ENCODE measurements at regions not wholly inside any gene's neighbourhood (a gene's known extent, or its start where the extent isn't known, plus 50 kb on each side); places are given as distances from the start of the nearest gene placed in this dataset.
"Not testable (repeated sequence)": the region's sequence is repeated elsewhere in the genome, so short reads cannot be mapped to it uniquely, and the experiment has no call there.

DNA sequence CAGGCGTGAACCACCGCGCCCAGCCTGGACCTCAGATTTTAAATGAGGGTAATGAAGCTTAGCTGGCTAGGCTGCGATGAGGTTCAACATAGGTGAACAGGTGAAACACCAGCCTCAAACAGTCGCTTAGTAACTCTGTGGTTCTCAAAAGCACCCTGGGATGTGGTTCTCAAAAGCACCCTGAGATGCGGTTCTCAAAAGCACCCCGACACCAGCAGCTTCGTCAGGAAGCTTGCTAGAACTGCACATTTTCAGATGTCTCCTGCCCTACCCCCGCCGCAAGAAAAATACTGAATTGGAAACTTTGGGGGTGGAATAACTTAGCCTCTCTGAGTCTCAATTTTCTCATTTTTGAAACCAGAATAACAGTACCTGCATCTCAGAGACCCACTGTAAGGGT is 86.7 kb upstream of the XYLT1 start:
- no peaks in the 10 kb centered on the region for H3K36me3 ChIP-seq
- H3K4me3 ChIP-seq (ENCODE audit: low read depth in 1 of 2, low read length in 1 of 2) = no peak overlapping the region
- no peak overlapping the region for H3K27ac ChIP-seq
- H3K27me3 ChIP-seq = peaks cover 18% of the 10 kb centered on the region
- TF ChIP-seq, protein P1, sequence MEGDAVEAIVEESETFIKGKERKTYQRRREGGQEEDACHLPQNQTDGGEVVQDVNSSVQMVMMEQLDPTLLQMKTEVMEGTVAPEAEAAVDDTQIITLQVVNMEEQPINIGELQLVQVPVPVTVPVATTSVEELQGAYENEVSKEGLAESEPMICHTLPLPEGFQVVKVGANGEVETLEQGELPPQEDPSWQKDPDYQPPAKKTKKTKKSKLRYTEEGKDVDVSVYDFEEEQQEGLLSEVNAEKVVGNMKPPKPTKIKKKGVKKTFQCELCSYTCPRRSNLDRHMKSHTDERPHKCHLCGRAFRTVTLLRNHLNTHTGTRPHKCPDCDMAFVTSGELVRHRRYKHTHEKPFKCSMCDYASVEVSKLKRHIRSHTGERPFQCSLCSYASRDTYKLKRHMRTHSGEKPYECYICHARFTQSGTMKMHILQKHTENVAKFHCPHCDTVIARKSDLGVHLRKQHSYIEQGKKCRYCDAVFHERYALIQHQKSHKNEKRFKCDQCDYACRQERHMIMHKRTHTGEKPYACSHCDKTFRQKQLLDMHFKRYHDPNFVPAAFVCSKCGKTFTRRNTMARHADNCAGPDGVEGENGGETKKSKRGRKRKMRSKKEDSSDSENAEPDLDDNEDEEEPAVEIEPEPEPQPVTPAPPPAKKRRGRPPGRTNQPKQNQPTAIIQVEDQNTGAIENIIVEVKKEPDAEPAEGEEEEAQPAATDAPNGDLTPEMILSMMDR (IDR thresholded peaks at IDR 0.05) = no peak
- peaks cover 8 to 9% of the 10 kb centered on the region in 2 experiments for H3K4me1 ChIP-seq (ENCODE audit: control insufficient read depth in 1 of 2, insufficient read depth in 1 of 2, low read depth in 1 of 2, low read length in 1 of 2)
- no peaks in the 10 kb centered on the region for H3K9me3 ChIP-seq

DNA sequence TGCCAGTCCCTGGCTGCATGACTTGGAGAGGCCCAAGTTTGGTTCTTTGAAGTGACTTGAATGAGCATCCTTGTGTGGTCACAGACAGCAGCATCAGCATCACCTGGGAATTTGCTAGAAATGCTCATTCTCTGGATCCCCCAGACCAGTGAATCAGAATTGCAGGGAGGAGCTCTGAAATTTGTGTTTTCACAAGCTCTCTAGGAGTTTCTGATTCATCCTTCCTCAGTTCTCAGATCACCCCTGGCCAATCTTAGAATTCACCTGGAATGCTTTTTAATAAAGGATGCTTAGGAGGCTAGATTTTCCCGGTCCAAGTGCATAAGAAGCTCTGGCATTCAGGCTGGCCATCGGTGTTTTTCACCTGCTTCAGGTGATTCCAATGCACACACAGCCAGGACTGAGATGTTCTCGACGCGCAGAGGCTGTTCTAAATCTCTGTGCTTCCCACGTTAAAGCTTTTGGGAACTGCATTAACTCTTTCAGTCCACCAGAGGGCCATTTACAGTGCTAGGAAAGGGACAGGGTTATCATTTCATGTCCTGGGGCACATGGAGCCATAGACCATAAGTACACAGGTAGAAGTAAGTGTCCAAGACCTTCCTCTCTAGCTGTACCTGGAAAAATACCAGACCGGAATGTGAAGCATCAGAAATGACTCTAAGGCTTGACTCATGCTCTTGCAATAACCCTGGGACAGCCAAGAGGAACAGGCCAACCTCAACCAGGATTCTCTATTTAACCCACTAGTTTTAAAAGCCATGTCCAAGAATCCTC is 85.7 kb upstream of the XYLT1 start:
- H3K27me3 ChIP-seq = peaks cover 16% of the 10 kb centered on the region
- H3K4me1 ChIP-seq (ENCODE audit: control insufficient read depth in 1 of 2, insufficient read depth in 1 of 2, low read depth in 1 of 2, low read length in 1 of 2) = peaks cover 8 to 9% of the 10 kb centered on the region in 2 experiments
- H3K4me3 ChIP-seq (ENCODE audit: low read depth in 1 of 2, low read length in 1 of 2) = no peak overlapping the region
- no peak overlapping the region for H3K27ac ChIP-seq
- H3K9me3 ChIP-seq = no peaks in the 10 kb centered on the region
- TF ChIP-seq, protein P1 (IDR thresholded peaks at IDR 0.05) = no peak
- H3K36me3 ChIP-seq = no peaks in the 10 kb centered on the region

DNA sequence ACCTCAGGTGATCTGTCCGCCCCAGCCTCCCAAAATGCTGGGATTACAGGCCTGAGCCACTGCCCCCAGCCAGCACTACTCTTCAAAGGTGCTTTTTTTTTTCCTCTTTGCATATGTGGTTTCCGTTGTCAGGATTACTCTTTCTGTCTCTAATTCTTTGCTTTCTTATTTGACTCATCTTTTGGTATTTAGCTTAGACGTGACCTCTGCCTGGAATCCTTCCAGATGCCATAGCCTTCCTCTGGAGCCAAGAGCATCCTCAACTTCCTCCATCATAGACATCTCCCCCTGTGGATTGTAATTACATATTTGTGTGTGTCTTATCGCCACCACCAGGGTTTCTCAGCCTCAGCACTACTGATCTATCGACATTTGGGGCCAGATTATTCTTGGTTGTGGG is 84.4 kb upstream of the XYLT1 start:
- no peak overlapping the region for H3K4me3 ChIP-seq (ENCODE audit: low read depth in 1 of 2, low read length in 1 of 2)
- H3K9me3 ChIP-seq = no peaks in the 10 kb centered on the region
- H3K27me3 ChIP-seq = peaks cover 16% of the 10 kb centered on the region
- H3K4me1 ChIP-seq (ENCODE audit: control insufficient read depth in 1 of 2, insufficient read depth in 1 of 2, low read depth in 1 of 2, low read length in 1 of 2) = peaks cover 8 to 9% of the 10 kb centered on the region in 2 experiments
- H3K36me3 ChIP-seq = no peaks in the 10 kb centered on the region
- TF ChIP-seq, protein P1 (IDR thresholded peaks at IDR 0.05) = no peak
- no peak overlapping the region for H3K27ac ChIP-seq

DNA sequence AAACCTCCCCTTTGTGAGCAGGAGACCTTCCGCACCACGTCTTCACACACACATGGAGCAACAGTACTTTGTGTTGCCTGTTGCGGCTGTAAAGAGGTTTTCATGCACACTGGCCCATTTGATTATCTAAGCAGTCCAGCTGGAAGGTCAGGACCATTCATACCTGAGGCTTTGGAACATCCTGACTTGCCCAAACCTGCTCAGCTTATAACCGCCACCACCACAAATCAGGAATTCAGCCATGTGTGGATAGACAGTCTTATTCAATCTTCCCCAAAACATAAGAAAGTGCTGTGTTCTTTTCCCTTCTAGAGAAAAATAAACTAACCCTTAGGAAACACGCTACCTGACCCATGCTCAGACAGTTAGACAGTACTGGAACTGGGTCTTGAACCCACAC is 81.6 kb upstream of the XYLT1 start:
- H3K27ac ChIP-seq = no peak overlapping the region
- H3K4me1 ChIP-seq (ENCODE audit: control insufficient read depth in 1 of 2, insufficient read depth in 1 of 2, low read depth in 1 of 2, low read length in 1 of 2) = no peaks in the 10 kb centered on the region
- no peak overlapping the region for H3K4me3 ChIP-seq (ENCODE audit: low read depth in 1 of 2, low read length in 1 of 2)
- peaks cover 16% of the 10 kb centered on the region for H3K27me3 ChIP-seq
- no peaks in the 10 kb centered on the region for H3K36me3 ChIP-seq
- TF ChIP-seq, protein P1 (IDR thresholded peaks at IDR 0.05) = no peak
- no peaks in the 10 kb centered on the region for H3K9me3 ChIP-seq

DNA sequence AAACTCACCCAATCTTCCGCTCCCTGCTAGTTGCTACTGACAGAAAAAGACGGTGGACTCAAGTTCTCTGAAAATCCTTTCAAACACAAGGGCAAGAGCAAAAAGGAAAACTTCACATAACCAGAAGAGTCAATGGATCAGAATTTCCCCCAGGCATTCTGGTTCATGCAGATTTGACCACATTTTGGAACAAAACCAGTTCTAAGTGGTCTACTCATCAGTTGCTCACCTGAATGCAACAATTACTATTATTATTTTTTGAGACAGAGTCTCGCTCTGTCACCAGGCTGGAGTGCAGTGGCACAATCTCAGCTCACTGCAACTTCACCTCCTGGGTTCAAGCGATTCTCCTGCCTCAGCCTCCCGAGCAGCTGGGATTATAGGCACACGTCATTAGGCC is 80.9 kb upstream of the XYLT1 start:
- not testable (repeated sequence) for H3K36me3 ChIP-seq; H3K4me3 ChIP-seq (ENCODE audit: low read depth in 1 of 2, low read length in 1 of 2); H3K27ac ChIP-seq; H3K9me3 ChIP-seq; H3K4me1 ChIP-seq (ENCODE audit: control insufficient read depth in 1 of 2, insufficient read depth in 1 of 2, low read depth in 1 of 2, low read length in 1 of 2)
- H3K27me3 ChIP-seq = peaks cover 16% of the 10 kb centered on the region

DNA sequence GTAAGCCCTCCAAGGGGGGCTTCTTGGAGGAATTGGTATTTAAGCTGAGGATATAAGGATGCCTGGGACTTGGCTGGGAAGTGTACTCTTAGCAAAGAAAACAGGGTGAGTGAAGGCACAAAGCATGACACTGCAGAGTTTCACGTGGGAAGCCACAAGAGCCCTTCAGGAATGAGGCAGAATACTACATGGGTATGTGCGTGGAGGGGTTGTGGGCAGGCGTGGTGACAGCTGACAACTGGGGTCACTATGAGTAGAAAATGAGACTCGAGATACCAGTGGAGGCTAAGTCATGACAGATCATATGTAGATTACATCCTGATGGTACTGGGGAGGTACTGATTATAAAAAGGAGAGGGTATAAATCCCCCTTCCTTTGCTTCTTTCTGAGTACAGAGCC is 78.1 kb upstream of the XYLT1 start:
- TF ChIP-seq, protein P1 (IDR thresholded peaks at IDR 0.05) = no peak

More for the DNA sequence above, 78.1 kb upstream of the XYLT1 start:
- H3K4me1 ChIP-seq (ENCODE audit: control insufficient read depth in 1 of 2, insufficient read depth in 1 of 2, low read depth in 1 of 2, low read length in 1 of 2) = no peaks in the 10 kb centered on the region
- H3K27me3 ChIP-seq = peaks cover 8% of the 10 kb centered on the region
- H3K27ac ChIP-seq = no peak overlapping the region
- no peaks in the 10 kb centered on the region for H3K9me3 ChIP-seq
- no peaks in the 10 kb centered on the region for H3K36me3 ChIP-seq
- H3K4me3 ChIP-seq (ENCODE audit: low read depth in 1 of 2, low read length in 1 of 2) = no peak overlapping the region

All from neutrophil (primary cell).